SK-N-SH (cell line): ENCODE measurements at regions not wholly inside any gene's neighbourhood (a gene's known extent, or its start where the extent isn't known, plus 50 kb on each side); places are given as distances from the start of the nearest gene placed in this dataset.

Experiments used
- CTCF ChIA-PET: fragments of 300-600, 350-600 bp; formaldehyde crosslinking; extraction: SDS; loops from one replicate; lab custom pipeline; 2021; lab: Yijun Ruan, JAX
- POLR2A ChIA-PET: fragments of 350-600 bp; sonication (Branson Sonifier 250); formaldehyde crosslinking; extraction: SDS; loops from one replicate; lab custom pipeline; 2020; ENCODE audit warnings: antibody characterized with exemption, inconsistent platforms; lab: Yijun Ruan, JAX
- DNase-seq: peaks from one replicate; pipeline ENCODE4 v3.0.0; 2012
- H2AFZ ChIP-seq: fragments of 200-600 bp; sonication (generic); 2 replicates; pipeline ENCODE4 v1.8.1; 2016; ENCODE audit warnings: antibody characterized with exemption, mild to moderate bottlenecking, low read depth
- H3F3A ChIP-seq: fragments of 200-600 bp; sonication (generic); replicated peaks from 2 replicates; pipeline ENCODE3; 2016; ENCODE audit warnings: antibody characterized with exemption, mild to moderate bottlenecking; ENCODE audit not compliant: insufficient read depth
- H3K27ac ChIP-seq, 2 experiments: fragments of 200-500 bp in 1 of 2; fragments of 200-600 bp in 1 of 2; sonication (Bioruptor generic) in 1 of 2; sonication (generic), shearing (Covaris generic) in 1 of 2; 2 replicates each; pipeline versions ENCODE4 v1.5.1 to v1.6.1; 2014 to 2016; ENCODE audit warnings: low read depth in 2 of 2, inconsistent platforms in 1 of 2, low read length in 1 of 2, mild to moderate bottlenecking in 1 of 2, mixed read lengths in 1 of 2
- H3K27me3 ChIP-seq: fragments of 200-600 bp; sonication (generic), shearing (Covaris generic); 2 replicates; pipeline ENCODE4 v1.6.1; 2016; ENCODE audit warnings: mixed run types; ENCODE audit not compliant: insufficient read depth
- H3K36me3 ChIP-seq, 2 experiments: fragments of 200-500 bp in 1 of 2; fragments of 200-600 bp in 1 of 2; sonication (Bioruptor generic) in 1 of 2; sonication (generic) in 1 of 2; replicated peaks in 1 of 2; 2 replicates each; pipeline versions ENCODE3 to v1.5.1; 2014 to 2016; ENCODE audit warnings: low read length in 1 of 2, mild to moderate bottlenecking in 1 of 2; ENCODE audit not compliant: insufficient read depth in 2 of 2, control insufficient read depth in 1 of 2
- H3K4me1 ChIP-seq, 2 experiments: fragments of 200-500 bp in 1 of 2; fragments of 200-600 bp in 1 of 2; sonication (Bioruptor generic) in 1 of 2; sonication (generic), shearing (Covaris generic) in 1 of 2; 2 replicates each; pipeline versions ENCODE4 v1.5.1 to v1.6.1; 2014 to 2016; ENCODE audit warnings: low read depth in 1 of 2, low read length in 1 of 2, mixed run types in 1 of 2; ENCODE audit not compliant: insufficient read depth in 2 of 2, control insufficient read depth in 1 of 2
- H3K4me2 ChIP-seq: fragments of 200-600 bp; sonication (generic), shearing (Covaris generic); 2 replicates; pipeline ENCODE4 v1.6.1; 2017; ENCODE audit warnings: mixed run types
- H3K4me3 ChIP-seq, 2 experiments: fragments of 200-500 bp in 1 of 2; fragments of 200-600 bp in 1 of 2; sonication (Bioruptor generic) in 1 of 2; sonication (generic), shearing (Covaris generic) in 1 of 2; 2 replicates each; pipeline versions ENCODE4 v1.5.1 to v1.8.1; 2014 to 2016; ENCODE audit warnings: low read depth in 2 of 2, inconsistent platforms in 1 of 2, low read length in 1 of 2, mild to moderate bottlenecking in 1 of 2, mixed read lengths in 1 of 2, moderate library complexity in 1 of 2
- H3K79me2 ChIP-seq: fragments of 200-600 bp; sonication (generic); 2 replicates; pipeline ENCODE4 v1.8.1; 2017; ENCODE audit warnings: mild to moderate bottlenecking; ENCODE audit not compliant: insufficient read depth
- H3K9ac ChIP-seq: fragments of 200-600 bp; sonication (generic); 2 replicates; pipeline ENCODE4 v1.6.1; 2017; ENCODE audit warnings: mixed run types
- H3K9me2 ChIP-seq: fragments of 200-600 bp; sonication (generic); 2 replicates; pipeline ENCODE4 v1.6.1; 2017; ENCODE audit warnings: mixed run types
- H3K9me3 ChIP-seq: fragments of 200-600 bp; sonication (generic); 2 replicates; pipeline ENCODE4 v1.6.1; 2017; ENCODE audit warnings: mixed run types, mild to moderate bottlenecking, moderate library complexity
- H4K20me1 ChIP-seq: fragments of 200-600 bp; sonication (generic); 2 replicates; pipeline ENCODE4 v1.6.1; 2017; ENCODE audit warnings: mild to moderate bottlenecking, mixed run types; ENCODE audit not compliant: insufficient read depth
- EP300 ChIP-seq, 2 experiments: IDR thresholded peaks; 2 replicates each; pipeline versions ENCODE4 v1.4.0 to v1.6.1; 2012; ENCODE audit warnings: borderline replicate concordance in 1 of 2, low read depth in 1 of 2, low read length in 1 of 2
- EZH2phosphoT487 ChIP-seq: fragments of 200-600 bp; sonication (generic); IDR thresholded peaks from 2 replicates; pipeline ENCODE4 v1.6.1; 2017; ENCODE audit warnings: low read depth, mixed run types, mild to moderate bottlenecking, antibody characterized with exemption, moderate library complexity, borderline replicate concordance
- FOXJ3 ChIP-seq: sonication (generic); formaldehyde crosslinking; IDR thresholded peaks from 2 replicates; pipeline ENCODE4 v1.5.1; 2020; ENCODE audit warnings: mild to moderate bottlenecking, missing genetic modification reagents
- FOXM1 ChIP-seq: IDR thresholded peaks from 2 replicates; pipeline ENCODE4 v1.4.0; 2012; ENCODE audit warnings: low read depth, mild to moderate bottlenecking
- GABPA ChIP-seq: IDR thresholded peaks from 2 replicates; pipeline ENCODE4 v1.4.0; 2012; ENCODE audit warnings: low read depth, mild to moderate bottlenecking
- GATA2 ChIP-seq: sonication (generic); formaldehyde crosslinking; IDR thresholded peaks from 2 replicates; pipeline ENCODE4 v1.5.0; 2020; ENCODE audit warnings: mild to moderate bottlenecking, missing genetic modification reagents
- IRF3 ChIP-seq: fragments of 150-350 bp; IDR thresholded peaks from 2 replicates; pipeline ENCODE4 v1.6.1; 2016; ENCODE audit warnings: mild to moderate bottlenecking, low read depth, low read length
- JUND ChIP-seq: IDR thresholded peaks from 2 replicates; pipeline ENCODE4 v1.4.0; 2012
- MAX ChIP-seq: IDR thresholded peaks from 2 replicates; pipeline ENCODE4 v1.4.0; 2012; ENCODE audit warnings: low read depth
- MEF2A ChIP-seq: IDR thresholded peaks from 2 replicates; pipeline ENCODE4 v1.4.0; 2012; ENCODE audit warnings: low read depth, borderline replicate concordance
- MXI1 ChIP-seq: IDR thresholded peaks from 2 replicates; pipeline ENCODE4 v1.6.1; 2012; ENCODE audit warnings: mild to moderate bottlenecking, low read depth, low read length, improper control_type of control experiment
- NRF1 ChIP-seq: IDR thresholded peaks from 2 replicates; pipeline ENCODE4 v1.6.1; 2012; ENCODE audit warnings: low read depth, mild to moderate bottlenecking, low read length
- PBX3 ChIP-seq: IDR thresholded peaks from 2 replicates; pipeline ENCODE4; 2012
- RAD21 ChIP-seq: IDR thresholded peaks from 2 replicates; pipeline ENCODE4 v1.6.1; 2012; ENCODE audit warnings: mild to moderate bottlenecking, low read length
- RCOR1 ChIP-seq: fragments of 150-350 bp; IDR thresholded peaks from 2 replicates; pipeline ENCODE4 v1.6.1; 2017; ENCODE audit warnings: antibody characterized with exemption, low read length
- RXRA ChIP-seq: IDR thresholded peaks from 2 replicates; pipeline ENCODE4 v1.4.0; 2012; ENCODE audit warnings: low read depth, mild to moderate bottlenecking, borderline replicate concordance
- SIN3A ChIP-seq: IDR thresholded peaks from 2 replicates; pipeline ENCODE4 v1.6.1; 2012; ENCODE audit warnings: low read depth, mild to moderate bottlenecking, low read length, moderate library complexity, borderline replicate concordance
- TAF1 ChIP-seq: IDR thresholded peaks from 2 replicates; pipeline ENCODE4 v1.6.1; 2012; ENCODE audit warnings: low read depth, mild to moderate bottlenecking, low read length, moderate library complexity, borderline replicate concordance
- TCF12 ChIP-seq: IDR thresholded peaks from 2 replicates; pipeline ENCODE4 v1.4.0; 2012
- YY1 ChIP-seq: IDR thresholded peaks from 2 replicates; pipeline ENCODE4 v1.4.0; 2012; ENCODE audit warnings: low read depth, mild to moderate bottlenecking
- ZBTB33 ChIP-seq: IDR thresholded peaks from 2 replicates; pipeline ENCODE4 v1.4.0; 2012; ENCODE audit warnings: low read depth, borderline replicate concordance
- WGBS: methylation state at CpG from one replicate; pipeline ENCODE4 v1.1.6; 2017; ENCODE audit warnings: low lambda C conversion rate; 5-methylcytosine and 5-hydroxymethylcytosine counted together

GRCh38 chr15:97545799-97546198, 414.7 kb upstream of the ARRDC4 start:
- no peak overlapping the region for H2AFZ ChIP-seq
- no peaks in the 10 kb centered on the region for H3K36me3 ChIP-seq
- 0% methylated on average over 1 of the region's 1 CpG for WGBS
- H3K9me3 ChIP-seq, result no peaks in the 10 kb centered on the region
- H3K4me2 ChIP-seq, result no peak overlapping the region
- H4K20me1 ChIP-seq, result no peaks in the 10 kb centered on the region
- H3K9ac ChIP-seq, result no peak overlapping the region
- POLR2A ChIA-PET, result no interaction called here
- H3K79me2 ChIP-seq, result no peaks in the 10 kb centered on the region
- H3K27me3 ChIP-seq, result no peaks in the 10 kb centered on the region
- TF ChIP-seq RAD21, result no peak
- TF ChIP-seq ZBTB33, result no peak
- no peak for TF ChIP-seq MXI1
- TF ChIP-seq TAF1, result no peak
- TF ChIP-seq PBX3, result no peak
- TF ChIP-seq YY1, result no peak
- TF ChIP-seq JUND, result no peak
- no peak for TF ChIP-seq NRF1
- TF ChIP-seq EZH2phosphoT487, result no peak
- no peak for TF ChIP-seq MAX
- TF ChIP-seq GATA2 (CRISPR knock-in tag), result no peak
- TF ChIP-seq FOXJ3 (CRISPR knock-in tag), result no peak
- TF ChIP-seq MEF2A, result no peak
- no peak for TF ChIP-seq GABPA
- TF ChIP-seq SIN3A, result no peak
- no peak for TF ChIP-seq RCOR1
- TF ChIP-seq FOXM1, result no peak
- no peaks in the 10 kb centered on the region for H3K4me1 ChIP-seq
- no peaks in the 10 kb centered on the region for H3F3A ChIP-seq
- CTCF ChIA-PET, result no interaction called here
- no peak overlapping the region for H3K27ac ChIP-seq
- no peak overlapping the region for H3K4me3 ChIP-seq
- H3K9me2 ChIP-seq, result no peaks in the 10 kb centered on the region
- no peak for DNase-seq

GRCh38 chr15:97547381-97547780, 413.1 kb upstream of the ARRDC4 start:
- Histone ChIP-seq H3K27me3 (no peaks in the 10 kb centered on the region), H3K9me3 (no peaks in the 10 kb centered on the region), H3K36me3 (no peaks in the 10 kb centered on the region), H4K20me1 (no peaks in the 10 kb centered on the region), H3F3A (no peaks in the 10 kb centered on the region), H3K27ac (no peak overlapping the region), H3K4me2 (no peak overlapping the region), H3K9me2 (no peaks in the 10 kb centered on the region), H2AFZ (no peak overlapping the region), H3K9ac (no peak overlapping the region), H3K4me1 (no peaks in the 10 kb centered on the region), H3K79me2 (no peaks in the 10 kb centered on the region), H3K4me3 (no peak overlapping the region)
- ChIA-PET CTCF (no interaction called here), POLR2A (no interaction called here)
- DNase-seq, result no peak
- TF ChIP-seq EP300 (IDR thresholded peaks at IDR 0.05; ENCODE audit: borderline replicate concordance in 1 of 2, low read depth in 1 of 2, low read length in 1 of 2), result no peak
- no peak for TF ChIP-seq TCF12
- TF ChIP-seq FOXJ3 (CRISPR knock-in tag), result no peak
- TF ChIP-seq RXRA, result no peak
- TF ChIP-seq IRF3, result no peak
- no peak for TF ChIP-seq RAD21
- TF ChIP-seq JUND, result no peak
- WGBS, result 0% methylated on average over 2 of the region's 2 CpGs
